ENCODE measurements at regions not wholly inside any gene's neighbourhood (a gene's known extent, or its start where the extent isn't known, plus 50 kb on each side); places are given as distances from the start of the nearest gene placed in this dataset.

GRCh38 chrX:107507093-107507743 lies 57.8 kb downstream of the FRMPD3 start:
- Histone ChIP-seq H3K4me1 (ENCODE audit: control insufficient read depth in 5 of 5, insufficient read depth in 5 of 5, low read length in 5 of 5) (no peaks in the 10 kb centered on the region), H3K9me3 (ENCODE audit: control insufficient read depth in 4 of 4, insufficient read depth in 3 of 4, low read length in 3 of 4) (peaks cover 0 to 7% (median 0%) of the 10 kb centered on the region in 4 donors), H3K9ac (ENCODE audit: insufficient read depth in 1 of 2, low read length in 2 of 2) (no peak overlapping the region), H3K4me3 (no peak overlapping the region), H3K27ac (ENCODE audit: low read depth in 1 of 2, low read length in 1 of 2) (no peak overlapping the region), H3K36me3 (ENCODE audit: control insufficient read depth in 4 of 4, insufficient read depth in 4 of 4, low read length in 4 of 4) (no peaks in the 10 kb centered on the region), H3K27me3 (ENCODE audit: control insufficient read depth in 3 of 3, insufficient read depth in 3 of 3, low read length in 2 of 3) (peaks cover 5 to 56% (median 17%) of the 10 kb centered on the region in 3 donors)
- DNase-seq (no peak), ATAC-seq (ENCODE audit: insufficient read depth, low FRiP score) (no peak)
- WGBS, 2 donors, result 5 to 32% methylated on average over 40 to 45 of the region's 45 CpGs
- TF ChIP-seq, protein P1, sequence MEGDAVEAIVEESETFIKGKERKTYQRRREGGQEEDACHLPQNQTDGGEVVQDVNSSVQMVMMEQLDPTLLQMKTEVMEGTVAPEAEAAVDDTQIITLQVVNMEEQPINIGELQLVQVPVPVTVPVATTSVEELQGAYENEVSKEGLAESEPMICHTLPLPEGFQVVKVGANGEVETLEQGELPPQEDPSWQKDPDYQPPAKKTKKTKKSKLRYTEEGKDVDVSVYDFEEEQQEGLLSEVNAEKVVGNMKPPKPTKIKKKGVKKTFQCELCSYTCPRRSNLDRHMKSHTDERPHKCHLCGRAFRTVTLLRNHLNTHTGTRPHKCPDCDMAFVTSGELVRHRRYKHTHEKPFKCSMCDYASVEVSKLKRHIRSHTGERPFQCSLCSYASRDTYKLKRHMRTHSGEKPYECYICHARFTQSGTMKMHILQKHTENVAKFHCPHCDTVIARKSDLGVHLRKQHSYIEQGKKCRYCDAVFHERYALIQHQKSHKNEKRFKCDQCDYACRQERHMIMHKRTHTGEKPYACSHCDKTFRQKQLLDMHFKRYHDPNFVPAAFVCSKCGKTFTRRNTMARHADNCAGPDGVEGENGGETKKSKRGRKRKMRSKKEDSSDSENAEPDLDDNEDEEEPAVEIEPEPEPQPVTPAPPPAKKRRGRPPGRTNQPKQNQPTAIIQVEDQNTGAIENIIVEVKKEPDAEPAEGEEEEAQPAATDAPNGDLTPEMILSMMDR (IDR thresholded peaks at IDR 0.05; ENCODE audit: control extremely low read depth, extremely low read depth), result no peak

DNA sequence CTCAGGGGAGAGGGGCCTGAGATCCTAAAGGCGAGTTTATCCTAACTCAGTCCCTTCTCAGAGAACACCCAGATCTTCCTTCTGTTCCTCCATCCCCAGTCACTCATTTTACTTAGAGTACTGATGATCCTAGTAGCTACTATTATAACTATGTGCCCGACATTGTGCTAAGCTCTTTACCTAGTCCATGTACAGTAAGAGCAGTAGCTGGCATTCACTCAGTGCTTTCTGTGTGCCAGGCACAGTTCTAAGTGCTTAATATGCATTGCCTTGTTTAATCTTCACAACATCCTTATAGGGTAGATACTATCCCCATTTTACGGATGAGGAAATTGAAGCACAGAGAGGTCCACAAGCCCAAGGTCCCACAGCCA lies 58.3 kb downstream of the FRMPD3 start:
- Histone ChIP-seq H3K4me1 (ENCODE audit: control insufficient read depth in 5 of 5, insufficient read depth in 5 of 5, low read length in 5 of 5) (no peaks in the 10 kb centered on the region), H3K36me3 (ENCODE audit: control insufficient read depth in 4 of 4, insufficient read depth in 4 of 4, low read length in 4 of 4) (no peaks in the 10 kb centered on the region), H3K27ac (ENCODE audit: low read depth in 1 of 2, low read length in 1 of 2) (no peak overlapping the region), H3K9ac (ENCODE audit: insufficient read depth in 1 of 2, low read length in 2 of 2) (no peak overlapping the region), H3K4me3 (no peak overlapping the region), H3K9me3 (ENCODE audit: control insufficient read depth in 4 of 4, insufficient read depth in 3 of 4, low read length in 3 of 4) (peaks cover 0 to 7% (median 0%) of the 10 kb centered on the region in 4 donors), H3K27me3 (ENCODE audit: control insufficient read depth in 3 of 3, insufficient read depth in 3 of 3, low read length in 2 of 3) (peaks cover 5 to 54% (median 17%) of the 10 kb centered on the region in 3 donors)
- ATAC-seq (ENCODE audit: insufficient read depth, low FRiP score) (no peak), DNase-seq (no peak)
- 51 to 62% methylated on average over 3 of the region's 3 CpGs for WGBS, 2 donors
- TF ChIP-seq, protein P1 (IDR thresholded peaks at IDR 0.05; ENCODE audit: control extremely low read depth, extremely low read depth), result no peak

DNA sequence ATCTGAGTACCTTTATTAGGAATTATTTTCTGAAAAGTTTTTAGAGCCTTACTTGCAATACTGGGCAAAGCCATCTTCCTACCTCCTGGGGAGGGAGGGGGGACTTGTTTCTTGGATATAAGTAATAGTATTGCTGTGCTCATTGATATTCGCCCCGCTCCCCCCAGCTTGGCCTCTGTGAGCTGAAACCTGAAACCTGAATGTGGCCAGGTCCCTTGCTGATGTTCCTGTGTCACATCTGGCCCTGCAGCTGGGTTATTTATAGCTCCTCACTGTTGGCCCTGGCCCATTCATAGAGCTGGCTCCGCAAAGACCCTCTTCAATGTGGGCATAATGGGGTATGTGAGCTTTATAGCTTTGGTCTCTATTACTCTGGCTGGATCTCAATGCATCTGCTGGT lies 59.5 kb downstream of the FRMPD3 start:
- Histone ChIP-seq H3K9ac (ENCODE audit: insufficient read depth in 1 of 2, low read length in 2 of 2) (no peak overlapping the region), H3K27me3 (ENCODE audit: control insufficient read depth in 3 of 3, insufficient read depth in 3 of 3, low read length in 2 of 3) (peaks cover 5 to 56% (median 14%) of the 10 kb centered on the region in 3 donors), H3K36me3 (ENCODE audit: control insufficient read depth in 4 of 4, insufficient read depth in 4 of 4, low read length in 4 of 4) (no peaks in the 10 kb centered on the region), H3K9me3 (ENCODE audit: control insufficient read depth in 4 of 4, insufficient read depth in 3 of 4, low read length in 3 of 4) (peaks cover 0 to 7% (median 0%) of the 10 kb centered on the region in 4 donors), H3K27ac (ENCODE audit: low read depth in 1 of 2, low read length in 1 of 2) (no peak overlapping the region), H3K4me3 (no peak overlapping the region), H3K4me1 (ENCODE audit: control insufficient read depth in 5 of 5, insufficient read depth in 5 of 5, low read length in 5 of 5) (no peaks in the 10 kb centered on the region)
- ATAC-seq (ENCODE audit: insufficient read depth, low FRiP score), result no peak
- no peak for DNase-seq
- TF ChIP-seq, protein P1 (IDR thresholded peaks at IDR 0.05; ENCODE audit: control extremely low read depth, extremely low read depth), result no peak
- WGBS, 2 donors, result 87 to 88% methylated on average over 3 of the region's 3 CpGs

- Histone ChIP-seq H3K9ac (ENCODE audit: insufficient read depth in 1 of 2, low read length in 2 of 2) (no peak overlapping the region), H3K36me3 (ENCODE audit: control insufficient read depth in 4 of 4, insufficient read depth in 4 of 4, low read length in 4 of 4) (no peaks in the 10 kb centered on the region), H3K27me3 (ENCODE audit: control insufficient read depth in 3 of 3, insufficient read depth in 3 of 3, low read length in 2 of 3) (peaks cover 0 to 28% (median 0%) of the 10 kb centered on the region in 3 donors), H3K4me3 (no peak overlapping the region), H3K4me1 (ENCODE audit: control insufficient read depth in 5 of 5, insufficient read depth in 5 of 5, low read length in 5 of 5) (no peaks in the 10 kb centered on the region), H3K27ac (ENCODE audit: low read depth in 1 of 2, low read length in 1 of 2) (no peak overlapping the region), H3K9me3 (ENCODE audit: control insufficient read depth in 4 of 4, insufficient read depth in 3 of 4, low read length in 3 of 4) (no peaks in the 10 kb centered on the region)
- WGBS, 2 donors, result 68 to 82% methylated on average over 2 of the region's 2 CpGs
- ATAC-seq (ENCODE audit: insufficient read depth, low FRiP score), result no peak
- DNase-seq, result no peak
- TF ChIP-seq, protein P1 (IDR thresholded peaks at IDR 0.05; ENCODE audit: control extremely low read depth, extremely low read depth), result no peak
Measured at GRCh38 chrX:107514944-107515343, 65.5 kb downstream of the FRMPD3 start.
